Neuronal stem cell (in vitro differentiated cells): ENCODE measurements at regions not wholly inside any gene's neighbourhood (a gene's known extent, or its start where the extent isn't known, plus 50 kb on each side); places are given as distances from the start of the nearest gene placed in this dataset.
A peak's percentile ranks its signal among the peaks of the same experiment; 100 is the strongest.

Experiments used
- DNase-seq: peaks from one replicate; pipeline ENCODE4 v3.0.0-alpha.2; 2013; ENCODE audit warnings: low spot score
- H2AFZ ChIP-seq: one replicate; pipeline ENCODE4 v1.6.1; 2013; ENCODE audit warnings: mild to moderate bottlenecking, low read length, inconsistent platforms
- H2AK5ac ChIP-seq: 2 replicates; pipeline ENCODE4 v1.6.1; 2013; ENCODE audit warnings: low read depth, mild to moderate bottlenecking, inconsistent platforms, low read length, moderate library complexity, mixed read lengths
- H2BK120ac ChIP-seq: 2 replicates; pipeline ENCODE4 v1.6.1; 2013; ENCODE audit warnings: low read depth, mild to moderate bottlenecking, inconsistent platforms, low read length, moderate library complexity, mixed read lengths
- H2BK12ac ChIP-seq: one replicate; pipeline ENCODE4 v1.6.1; 2013; ENCODE audit warnings: low read length, inconsistent platforms
- H2BK15ac ChIP-seq: 2 replicates; pipeline ENCODE4 v1.6.1; 2013; ENCODE audit warnings: mild to moderate bottlenecking, low read length, inconsistent platforms, mixed read lengths
- H2BK5ac ChIP-seq: one replicate; pipeline ENCODE4 v1.6.1; 2013; ENCODE audit warnings: inconsistent platforms, mild to moderate bottlenecking, low read length, moderate library complexity
- H3K14ac ChIP-seq: one replicate; pipeline ENCODE4 v1.6.1; 2013; ENCODE audit warnings: low read length, inconsistent platforms
- H3K18ac ChIP-seq: 2 replicates; pipeline ENCODE4 v1.6.1; 2013; ENCODE audit warnings: low read length, inconsistent platforms
- H3K23ac ChIP-seq: 2 replicates; pipeline ENCODE4 v1.6.1; 2013; ENCODE audit warnings: low read depth, mild to moderate bottlenecking, mixed read lengths, low read length, inconsistent platforms; ENCODE audit not compliant: poor library complexity
- H3K27ac ChIP-seq: replicated peaks from 3 replicates; pipeline ENCODE4 v1.5.1; 2013; ENCODE audit warnings: low read length, inconsistent platforms
- H3K27me3 ChIP-seq, 3 experiments: 2 replicates each; pipeline ENCODE4 v1.6.1; 2013; ENCODE audit warnings: low read length in 3 of 3, mild to moderate bottlenecking in 2 of 3, inconsistent platforms in 1 of 3, low read depth in 1 of 3, mixed read lengths in 1 of 3, moderate library complexity in 1 of 3; ENCODE audit not compliant: control insufficient read depth in 3 of 3, insufficient read depth in 3 of 3
- H3K36me3 ChIP-seq, 2 donors: replicated peaks in 1 of 2; 2 replicates each; pipeline ENCODE4 v1.6.1; 2013; ENCODE audit warnings: low read length in 2 of 2; ENCODE audit not compliant: control insufficient read depth in 2 of 2, insufficient read depth in 2 of 2
- H3K4ac ChIP-seq: 2 replicates; pipeline ENCODE4 v1.6.1; 2013; ENCODE audit warnings: inconsistent platforms, mild to moderate bottlenecking, low read length, moderate library complexity
- H3K4me1 ChIP-seq, 2 donors: 1 replicate in 1 of 2; 2 replicates in 1 of 2; pipeline ENCODE4 v1.6.1; 2013; ENCODE audit warnings: low read length in 2 of 2, low read depth in 1 of 2; ENCODE audit not compliant: control insufficient read depth in 2 of 2, insufficient read depth in 1 of 2
- H3K4me2 ChIP-seq: one replicate; pipeline ENCODE4 v1.6.1; 2013; ENCODE audit warnings: mild to moderate bottlenecking, low read length, inconsistent platforms; ENCODE audit not compliant: insufficient read depth, poor library complexity, severe bottlenecking
- H3K4me3 ChIP-seq, 2 donors: 2 replicates each; pipeline ENCODE4 v1.5.1; 2013; ENCODE audit warnings: low read length in 2 of 2, mild to moderate bottlenecking in 2 of 2, inconsistent platforms in 1 of 2, moderate library complexity in 1 of 2
- H3K79me1 ChIP-seq: one replicate; pipeline ENCODE4 v1.6.1; 2013; ENCODE audit warnings: low read depth, mild to moderate bottlenecking, inconsistent platforms, low read length, moderate library complexity
- H3K9ac ChIP-seq: one replicate; pipeline ENCODE4 v1.6.1; 2013; ENCODE audit warnings: mild to moderate bottlenecking, low read depth, low read length, inconsistent platforms; ENCODE audit not compliant: poor library complexity
- H3K9me3 ChIP-seq, 2 donors: replicated peaks in 1 of 2; 2 replicates each; pipeline versions ENCODE3 to v1.6.1; 2013; ENCODE audit warnings: low read length in 2 of 2, mild to moderate bottlenecking in 2 of 2, inconsistent platforms in 1 of 2, low read depth in 1 of 2, mixed read lengths in 1 of 2, moderate library complexity in 1 of 2; ENCODE audit not compliant: control insufficient read depth in 2 of 2, insufficient read depth in 1 of 2
- H4K8ac ChIP-seq: one replicate; pipeline ENCODE4 v1.6.1; 2013; ENCODE audit warnings: low read depth, mild to moderate bottlenecking, inconsistent platforms, low read length, moderate library complexity
- H4K91ac ChIP-seq: one replicate; pipeline ENCODE4 v1.6.1; 2013; ENCODE audit warnings: low read length, low read depth, mild to moderate bottlenecking, inconsistent platforms; ENCODE audit not compliant: poor library complexity
- WGBS, 2 donors: extraction: QIAGEN DNeasy Blood & Tissue Kit; methylation state at CpG; one replicate each; pipeline ENCODE4 v1.1.7; 2013; ENCODE audit warnings: missing lambda C conversion rate in 2 of 2, mixed read lengths in 1 of 2; ENCODE audit not compliant: insufficient read length in 2 of 2, insufficient replicate concordance in 1 of 2; ENCODE audit errors: extremely low coverage in 2 of 2; 5-methylcytosine and 5-hydroxymethylcytosine counted together

GRCh38 chr3:30354513-30354912, 251.9 kb upstream of the TGFBR2 start:
- H3K79me1 ChIP-seq: no peaks in the 10 kb centered on the region
- H3K27me3 ChIP-seq: no peaks in the 10 kb centered on the region
- H3K14ac ChIP-seq: no peak overlapping the region
- H3K4me3 ChIP-seq: no peak overlapping the region
- H2AK5ac ChIP-seq: no peak overlapping the region
- H2BK12ac ChIP-seq: no peak overlapping the region
- no peak overlapping the region for H4K8ac ChIP-seq
- no peak overlapping the region for H2BK120ac ChIP-seq
- DNase-seq: no peak
- no peak overlapping the region for H2AFZ ChIP-seq
- H3K9ac ChIP-seq: no peak overlapping the region
- peaks cover 7 to 10% of the 10 kb centered on the region in 2 donors for H3K4me1 ChIP-seq
- H3K27ac ChIP-seq: no peak overlapping the region
- H4K91ac ChIP-seq: no peak overlapping the region
- no peak overlapping the region for H3K4me2 ChIP-seq
- no peak overlapping the region for H2BK5ac ChIP-seq
- H3K9me3 ChIP-seq: no peaks in the 10 kb centered on the region
- no peak overlapping the region for H3K18ac ChIP-seq
- H3K36me3 ChIP-seq: no peaks in the 10 kb centered on the region
- no peak overlapping the region for H2BK15ac ChIP-seq
- H3K23ac ChIP-seq: no peak overlapping the region
- no peak overlapping the region for H3K4ac ChIP-seq
- no CpG with 5 or more reads among the region's 1 CpG for WGBS, 2 donors

GRCh38 chr3:30354972-30355371, 251.4 kb upstream of the TGFBR2 start:
- H3K9ac ChIP-seq: no peak overlapping the region
- no peak overlapping the region for H3K23ac ChIP-seq
- H4K8ac ChIP-seq: no peak overlapping the region
- H4K91ac ChIP-seq: no peak overlapping the region
- no peak overlapping the region for H3K27ac ChIP-seq
- H3K14ac ChIP-seq: no peak overlapping the region
- no peaks in the 10 kb centered on the region for H3K79me1 ChIP-seq
- no peak overlapping the region for H2BK12ac ChIP-seq
- no peak overlapping the region for H2AK5ac ChIP-seq
- H2BK15ac ChIP-seq: no peak overlapping the region
- no peaks in the 10 kb centered on the region for H3K27me3 ChIP-seq
- no peaks in the 10 kb centered on the region for H3K36me3 ChIP-seq
- no peaks in the 10 kb centered on the region for H3K9me3 ChIP-seq
- no peak overlapping the region for H2BK120ac ChIP-seq
- no peak overlapping the region for H3K4me2 ChIP-seq
- no peak overlapping the region for H2BK5ac ChIP-seq
- peaks cover 6 to 10% of the 10 kb centered on the region in 2 donors for H3K4me1 ChIP-seq
- H2AFZ ChIP-seq: no peak overlapping the region
- H3K18ac ChIP-seq: no peak overlapping the region
- DNase-seq: no peak
- no CpG with 5 or more reads among the region's 7 CpGs for WGBS, 2 donors
- H3K4me3 ChIP-seq: no peak overlapping the region
- no peak overlapping the region for H3K4ac ChIP-seq

GRCh38 chr3:30355622-30356021, 250.8 kb upstream of the TGFBR2 start:
- no peak overlapping the region for H2BK12ac ChIP-seq
- no peak for DNase-seq

GRCh38 chr3:30356866-30357753, 249.3 kb upstream of the TGFBR2 start:
- DNase-seq: no peak
- Histone ChIP-seq H3K18ac (peak overlapping the region; percentile 48), H2BK12ac (no peak overlapping the region), H2AK5ac (no peak overlapping the region), H3K4ac (no peak overlapping the region), H3K14ac (no peak overlapping the region), H3K4me2 (no peak overlapping the region), H3K4me1 (peaks cover 2 to 10% of the 10 kb centered on the region in 2 donors), H3K9me3 (no peaks in the 10 kb centered on the region), H4K8ac (no peak overlapping the region), H3K23ac (no peak overlapping the region), H2AFZ (no peak overlapping the region), H3K27me3 (no peaks in the 10 kb centered on the region), H3K27ac (no peak overlapping the region), H4K91ac (peak overlapping the region; percentile 74), H3K36me3 (no peaks in the 10 kb centered on the region), H3K79me1 (no peaks in the 10 kb centered on the region), H2BK5ac (no peak overlapping the region), H2BK15ac (no peak overlapping the region), H3K4me3 (no peak overlapping the region), H2BK120ac (no peak overlapping the region), H3K9ac (no peak overlapping the region)
- WGBS, 2 donors: no CpG with 5 or more reads among the region's 6 CpGs

More at GRCh38 chr3:30355622-30356021, 250.8 kb upstream of the TGFBR2 start:
- no peak overlapping the region for H3K14ac ChIP-seq
- H3K79me1 ChIP-seq: no peaks in the 10 kb centered on the region
- no peak overlapping the region for H2AFZ ChIP-seq
- H3K4ac ChIP-seq: no peak overlapping the region
- no peak overlapping the region for H2BK15ac ChIP-seq
- H3K4me3 ChIP-seq: no peak overlapping the region
- no peak overlapping the region for H3K18ac ChIP-seq
- H3K27ac ChIP-seq: no peak overlapping the region
- no CpG with 5 or more reads among the region's 1 CpG for WGBS, 2 donors
- H3K27me3 ChIP-seq: no peaks in the 10 kb centered on the region
- no peak overlapping the region for H3K9ac ChIP-seq
- H3K4me1 ChIP-seq: peaks cover 2 to 10% of the 10 kb centered on the region in 2 donors
- H2BK5ac ChIP-seq: no peak overlapping the region
- no peak overlapping the region for H3K23ac ChIP-seq
- H4K8ac ChIP-seq: no peak overlapping the region
- H2BK120ac ChIP-seq: no peak overlapping the region
- no peaks in the 10 kb centered on the region for H3K36me3 ChIP-seq
- H2AK5ac ChIP-seq: no peak overlapping the region
- no peak overlapping the region for H4K91ac ChIP-seq
- no peak overlapping the region for H3K4me2 ChIP-seq
- no peaks in the 10 kb centered on the region for H3K9me3 ChIP-seq
